T1000 (cell line): ENCODE measurements at regions not wholly inside any gene's neighbourhood (a gene's known extent, or its start where the extent isn't known, plus 50 kb on each side); places are given as distances from the start of the nearest gene placed in this dataset.

Source experiments
- DNase-seq: peaks from one replicate; lab custom pipeline; 2025; ENCODE audit warnings: mixed read lengths; lab: John Stamatoyannopoulos, UW

DNA sequence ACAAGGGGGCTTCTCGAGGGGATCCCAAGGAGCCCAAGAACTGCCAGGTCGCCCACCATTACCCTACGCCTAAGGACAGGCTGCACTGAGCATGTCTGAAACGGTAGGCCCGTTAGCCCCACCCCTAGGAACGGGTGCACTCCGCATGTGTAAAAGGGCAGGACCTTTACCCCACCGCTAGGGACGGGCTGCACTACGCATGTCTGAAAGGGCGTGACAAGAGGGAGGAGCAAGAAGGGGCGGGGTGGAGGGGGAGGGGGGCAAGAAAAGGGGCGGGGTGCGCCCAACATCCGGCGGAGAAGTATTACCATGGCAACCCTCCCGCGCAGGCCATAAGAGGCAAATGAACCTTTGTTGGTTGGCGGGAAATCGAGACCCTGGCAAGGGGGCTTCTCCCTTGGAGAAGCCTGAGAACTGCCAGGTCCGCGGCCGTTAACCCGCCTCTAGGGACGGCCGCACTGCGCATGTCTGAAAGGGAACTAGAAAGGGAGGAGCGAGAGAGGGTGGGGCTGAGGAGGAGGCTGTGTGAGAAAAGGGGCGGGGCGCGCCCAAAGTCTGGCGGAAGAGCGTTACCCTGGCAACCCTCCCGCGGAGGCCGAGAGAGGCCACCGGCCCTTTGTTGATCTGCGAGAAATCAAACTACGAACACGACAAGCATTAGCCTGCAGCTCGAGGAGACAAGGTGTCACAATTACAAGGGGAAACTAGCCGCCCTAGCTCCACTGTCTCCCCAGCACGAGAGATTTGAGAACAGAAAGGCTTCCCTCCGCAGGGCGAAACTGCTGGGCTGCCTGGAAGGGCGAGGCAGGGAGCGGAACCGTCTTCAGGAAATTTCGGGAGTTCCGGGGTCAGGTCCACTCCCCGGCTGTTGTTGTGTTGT is 2046.8 kb downstream of the TP53TG3F start:
- no peak for DNase-seq

DNA sequence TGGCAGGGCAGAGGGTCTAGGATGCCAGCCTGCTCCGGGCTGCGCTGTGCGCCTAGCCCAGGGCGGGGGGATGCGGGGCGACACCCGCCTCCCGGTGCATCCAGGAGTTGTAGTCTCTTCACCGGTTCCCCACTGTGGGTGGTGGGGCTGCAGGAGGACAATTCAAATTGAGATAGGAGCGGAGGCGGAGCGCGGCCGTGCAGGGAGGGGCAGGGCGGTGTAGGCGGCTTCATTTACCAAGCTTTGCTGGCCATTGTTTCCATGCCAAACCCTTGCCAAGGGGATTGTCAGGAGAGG is 2047.4 kb downstream of the TP53TG3F start:
- no peak for DNase-seq

DNA sequence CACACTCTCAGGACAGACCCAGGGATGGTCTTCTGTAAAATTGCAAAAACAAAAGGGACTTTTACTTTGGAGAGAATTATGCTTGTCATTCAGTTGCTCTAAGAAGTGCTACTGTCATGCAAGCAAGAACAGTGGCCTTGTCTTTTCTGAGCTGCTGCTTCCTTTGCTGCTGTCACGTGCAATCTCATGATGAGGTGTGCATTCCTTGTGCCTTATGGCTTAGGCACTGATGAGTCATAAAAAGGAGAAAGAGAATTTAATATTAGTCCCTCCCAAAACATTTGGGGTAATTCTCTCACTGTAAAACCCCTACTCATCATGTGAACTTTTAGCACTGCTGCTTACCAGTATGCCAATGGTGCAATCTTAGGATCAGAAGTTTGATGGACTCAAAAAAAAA is 2051.3 kb downstream of the TP53TG3F start:
- DNase-seq, result no peak

DNA sequence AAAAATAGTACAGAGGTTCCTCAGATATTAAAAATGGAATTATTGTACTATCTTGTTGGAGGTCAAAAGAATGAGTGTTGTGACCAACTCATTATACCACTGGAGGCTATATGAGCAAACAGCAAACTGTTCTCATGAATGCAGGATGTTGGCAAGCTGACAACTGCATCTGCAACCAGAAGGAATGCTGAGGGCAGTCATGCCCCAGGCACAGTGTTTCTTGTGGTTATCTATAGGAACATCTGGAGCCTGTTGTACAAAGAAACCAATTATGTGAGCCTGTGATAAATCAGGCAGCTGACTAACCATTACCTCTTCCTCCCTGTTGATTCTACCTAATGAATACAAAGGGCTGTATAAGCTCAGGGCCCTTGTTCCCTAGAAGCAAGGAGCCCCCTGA is 2057.1 kb downstream of the TP53TG3F start:
- peak; percentile 70 for DNase-seq

DNA sequence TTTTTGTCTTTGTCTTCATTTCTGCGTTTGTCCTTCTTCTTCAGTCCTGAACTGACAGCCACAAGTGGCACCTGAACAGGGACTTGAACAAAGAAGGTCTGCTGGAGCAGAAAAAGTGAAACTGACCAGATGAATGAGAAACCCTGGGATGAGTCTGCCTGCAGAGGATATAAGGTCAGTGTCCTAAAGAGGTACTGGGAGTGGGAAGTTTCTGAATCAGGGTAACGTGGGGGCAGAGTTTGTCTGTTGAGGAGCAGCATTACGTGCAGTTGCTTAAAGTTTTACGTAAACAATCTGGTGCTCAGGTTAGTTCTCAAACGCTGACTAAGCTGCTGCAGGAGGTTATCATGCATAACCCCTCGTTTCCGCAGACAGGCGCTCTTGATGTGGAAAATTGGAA is 2057.6 kb downstream of the TP53TG3F start:
- DNase-seq, result no peak

GRCh38 chr16:35523991-35524390 is 2064.6 kb downstream of the TP53TG3F start:
- no peak for DNase-seq

GRCh38 chr16:35525979-35526590 is 2066.7 kb downstream of the TP53TG3F start:
- DNase-seq, result no peak

DNA sequence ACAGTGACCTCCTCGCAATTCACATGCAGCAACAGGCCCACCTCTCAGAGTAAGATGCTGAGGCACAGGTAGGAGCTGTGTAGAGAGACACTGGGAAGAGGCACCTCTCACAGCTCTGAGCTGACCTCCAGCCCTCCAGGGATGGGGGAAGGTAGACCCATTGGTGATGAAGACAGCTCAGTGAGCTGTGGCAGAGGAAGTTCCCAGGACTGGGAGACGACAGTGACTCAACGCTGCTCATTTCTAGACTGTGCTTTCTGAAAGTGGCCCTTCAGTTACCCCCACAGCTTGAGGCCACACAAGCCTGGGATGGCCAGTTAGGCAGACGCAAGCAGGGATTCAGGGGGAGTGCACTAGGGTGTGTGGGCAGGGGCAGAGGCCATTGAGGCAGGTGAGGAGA is 2073.2 kb downstream of the TP53TG3F start:
- DNase-seq, result no peak

- no peak for DNase-seq
These were observed 2074.3 kb downstream of the TP53TG3F start for GRCh38 chr16:35533683-35534082.

GRCh38 chr16:35543486-35543885 is 2084.1 kb downstream of the TP53TG3F start:
- DNase-seq, result no peak

- no peak for DNase-seq
These were observed 2093.4 kb downstream of the TP53TG3F start for GRCh38 chr16:35552763-35553162.

DNA sequence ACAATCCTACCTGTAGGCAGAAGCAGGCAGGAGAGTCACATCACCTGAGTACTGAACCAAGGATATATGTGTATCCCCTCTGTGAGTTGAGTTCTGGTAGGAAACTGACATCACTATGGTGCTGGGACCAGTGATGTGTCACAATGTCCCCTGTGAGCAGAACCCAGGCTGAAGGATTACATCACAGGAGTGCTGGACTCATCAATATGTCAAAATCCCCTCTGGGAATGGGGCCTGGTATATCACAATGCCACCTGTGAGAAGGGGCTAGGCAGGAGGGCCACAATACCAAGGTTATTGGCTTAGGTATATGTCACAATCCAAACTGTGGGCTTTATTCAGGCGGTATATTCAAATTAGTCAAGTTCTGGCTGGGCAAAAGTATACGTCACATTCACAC is 2098.3 kb downstream of the TP53TG3F start:
- DNase-seq, result no peak

DNA sequence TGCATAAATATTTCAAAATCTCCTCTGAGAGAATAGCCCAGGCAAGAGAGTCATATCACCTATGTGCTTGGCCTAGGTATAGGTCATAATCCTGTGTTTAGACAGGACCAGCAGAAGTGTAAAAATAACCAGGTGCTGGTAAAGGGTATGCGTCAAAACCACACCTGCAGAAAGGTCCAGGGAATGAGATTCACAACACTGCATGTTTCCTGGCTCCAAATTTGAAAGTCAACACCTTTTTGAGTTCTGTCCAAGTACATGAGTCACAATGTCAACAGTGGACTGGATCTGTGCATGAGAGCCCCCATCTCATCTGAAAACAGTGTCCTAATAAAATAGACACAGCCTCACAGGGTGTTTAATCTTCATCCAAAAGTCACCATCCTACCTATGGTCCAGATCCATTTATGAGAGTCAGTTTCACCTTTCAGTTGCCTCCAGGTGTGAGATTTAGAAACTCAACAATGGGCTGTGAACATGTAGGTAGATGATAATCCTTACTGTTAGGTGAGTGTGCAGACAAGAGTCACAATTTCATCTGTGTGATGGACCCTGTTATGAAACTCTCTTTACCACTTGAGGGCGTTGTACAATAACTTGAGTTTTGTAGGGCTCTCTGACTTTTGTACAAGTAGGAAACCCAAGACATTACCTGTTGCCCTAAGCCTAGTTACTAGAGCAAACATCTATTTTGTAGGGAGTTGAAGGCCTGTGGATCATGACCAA is 2100.7 kb downstream of the TP53TG3F start:
- DNase-seq, result no peak

- DNase-seq, result no peak
These were observed 2101.2 kb downstream of the TP53TG3F start for GRCh38 chr16:35560637-35560984.

GRCh38 chr16:35561346-35561745 is 2101.9 kb downstream of the TP53TG3F start:
- DNase-seq, result no peak

- DNase-seq, result no peak
These were observed 2103.1 kb downstream of the TP53TG3F start for GRCh38 chr16:35562471-35562870.

DNA sequence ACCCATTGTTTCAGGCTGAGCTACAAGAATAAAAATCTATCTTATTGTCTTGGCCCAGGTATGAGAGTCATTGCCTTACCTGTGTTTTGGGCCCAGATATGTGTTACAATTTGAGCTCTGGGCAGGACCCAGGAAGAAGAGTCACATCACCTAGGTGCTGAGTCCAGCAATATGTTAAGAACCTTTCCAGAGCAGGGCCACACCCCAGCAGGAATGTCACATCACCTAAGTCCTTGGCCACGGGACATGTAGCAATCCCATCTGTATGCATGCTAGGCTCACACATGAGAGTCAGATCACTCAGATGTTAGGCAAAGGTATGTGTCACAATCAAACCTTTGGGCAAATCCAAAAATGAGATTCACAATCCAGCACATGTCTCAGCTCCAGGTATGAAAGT is 2103.5 kb downstream of the TP53TG3F start:
- no peak for DNase-seq

GRCh38 chr16:35564148-35564547 is 2104.7 kb downstream of the TP53TG3F start:
- no peak for DNase-seq

DNA sequence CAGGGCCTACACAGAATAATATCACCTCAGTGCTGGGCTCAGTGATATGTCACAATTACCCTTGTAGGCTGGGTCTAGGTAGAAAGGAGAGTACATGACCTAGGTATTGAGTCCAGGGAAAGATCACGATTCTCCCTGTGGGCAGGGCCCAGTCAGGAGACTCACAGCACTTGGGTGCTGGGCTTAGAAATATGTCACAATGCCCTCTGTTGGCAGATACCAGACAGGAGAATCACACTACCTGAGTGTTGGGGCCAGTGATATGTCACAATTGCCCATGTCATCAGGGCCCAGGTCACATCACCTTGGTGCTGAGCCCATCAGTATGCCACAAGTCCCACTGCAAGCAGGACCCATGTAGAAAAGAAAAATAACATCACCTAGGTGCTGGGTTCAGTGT is 2105.5 kb downstream of the TP53TG3F start:
- no peak for DNase-seq

GRCh38 chr16:35565626-35566025 is 2106.2 kb downstream of the TP53TG3F start:
- no peak for DNase-seq

- no peak for DNase-seq
These were observed 2110.0 kb downstream of the TP53TG3F start for GRCh38 chr16:35569413-35569812.

- no peak for DNase-seq
These were observed 2111.5 kb downstream of the TP53TG3F start for GRCh38 chr16:35570946-35571345.

DNA sequence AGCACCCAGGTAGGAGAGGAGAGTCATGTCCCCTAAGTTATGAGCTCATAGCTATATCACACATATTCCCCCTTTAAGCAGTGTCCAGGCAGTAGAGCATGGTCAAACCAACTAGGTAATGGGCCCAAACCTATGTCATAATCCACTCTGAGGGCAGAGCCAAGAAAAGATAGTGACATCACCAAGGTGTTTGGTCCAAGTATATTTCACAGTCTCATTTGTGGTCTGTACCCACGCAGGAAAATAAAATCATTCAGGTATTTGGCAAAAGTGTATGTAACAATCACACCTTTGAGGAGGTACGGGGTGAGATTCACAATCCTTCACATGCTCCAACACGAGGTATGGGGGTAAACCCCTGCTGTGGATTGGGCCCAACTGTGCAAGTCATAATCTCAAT is 2112.8 kb downstream of the TP53TG3F start:
- DNase-seq, result no peak
